ENCODE measurements at regions not wholly inside any gene's neighbourhood (a gene's known extent, or its start where the extent isn't known, plus 50 kb on each side); places are given as distances from the start of the nearest gene placed in this dataset.

DNA sequence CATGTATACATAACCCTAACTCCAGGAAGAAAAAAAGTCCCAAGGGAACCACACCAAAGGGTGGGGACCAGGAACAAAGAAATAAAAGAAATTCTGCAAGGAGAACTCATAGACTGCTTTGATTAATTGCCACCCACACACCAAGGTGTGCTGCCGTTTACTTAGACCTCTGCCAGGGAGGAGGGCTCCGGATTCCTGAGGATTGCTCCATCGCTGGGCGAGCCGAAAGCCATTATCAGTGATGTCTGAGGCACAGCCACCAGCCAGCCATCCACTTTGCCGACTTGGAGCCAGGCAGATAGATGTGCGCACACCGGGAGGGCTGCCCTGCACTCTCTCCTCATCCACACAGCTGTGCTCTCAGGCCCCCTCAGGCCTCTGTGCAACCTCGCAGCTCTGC lies 272.7 kb upstream of the FOXQ1 start:
- Mint-ChIP-seq H3K9me3 (peaks cover 3% of the 10 kb centered on the region), H3K36me3 (ENCODE audit: low read depth) (no peaks in the 10 kb centered on the region), H3K27me3 (ENCODE audit: low read depth) (peaks cover 24% of the 10 kb centered on the region), H3K4me1 (no peaks in the 10 kb centered on the region), H3K27ac (no peak overlapping the region), H3K4me3 (no peak overlapping the region)
- TF ChIP-seq, protein P1, sequence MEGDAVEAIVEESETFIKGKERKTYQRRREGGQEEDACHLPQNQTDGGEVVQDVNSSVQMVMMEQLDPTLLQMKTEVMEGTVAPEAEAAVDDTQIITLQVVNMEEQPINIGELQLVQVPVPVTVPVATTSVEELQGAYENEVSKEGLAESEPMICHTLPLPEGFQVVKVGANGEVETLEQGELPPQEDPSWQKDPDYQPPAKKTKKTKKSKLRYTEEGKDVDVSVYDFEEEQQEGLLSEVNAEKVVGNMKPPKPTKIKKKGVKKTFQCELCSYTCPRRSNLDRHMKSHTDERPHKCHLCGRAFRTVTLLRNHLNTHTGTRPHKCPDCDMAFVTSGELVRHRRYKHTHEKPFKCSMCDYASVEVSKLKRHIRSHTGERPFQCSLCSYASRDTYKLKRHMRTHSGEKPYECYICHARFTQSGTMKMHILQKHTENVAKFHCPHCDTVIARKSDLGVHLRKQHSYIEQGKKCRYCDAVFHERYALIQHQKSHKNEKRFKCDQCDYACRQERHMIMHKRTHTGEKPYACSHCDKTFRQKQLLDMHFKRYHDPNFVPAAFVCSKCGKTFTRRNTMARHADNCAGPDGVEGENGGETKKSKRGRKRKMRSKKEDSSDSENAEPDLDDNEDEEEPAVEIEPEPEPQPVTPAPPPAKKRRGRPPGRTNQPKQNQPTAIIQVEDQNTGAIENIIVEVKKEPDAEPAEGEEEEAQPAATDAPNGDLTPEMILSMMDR (IDR thresholded peaks at IDR 0.05; ENCODE audit: unreplicated experiment in 3 of 3): no peak

DNA sequence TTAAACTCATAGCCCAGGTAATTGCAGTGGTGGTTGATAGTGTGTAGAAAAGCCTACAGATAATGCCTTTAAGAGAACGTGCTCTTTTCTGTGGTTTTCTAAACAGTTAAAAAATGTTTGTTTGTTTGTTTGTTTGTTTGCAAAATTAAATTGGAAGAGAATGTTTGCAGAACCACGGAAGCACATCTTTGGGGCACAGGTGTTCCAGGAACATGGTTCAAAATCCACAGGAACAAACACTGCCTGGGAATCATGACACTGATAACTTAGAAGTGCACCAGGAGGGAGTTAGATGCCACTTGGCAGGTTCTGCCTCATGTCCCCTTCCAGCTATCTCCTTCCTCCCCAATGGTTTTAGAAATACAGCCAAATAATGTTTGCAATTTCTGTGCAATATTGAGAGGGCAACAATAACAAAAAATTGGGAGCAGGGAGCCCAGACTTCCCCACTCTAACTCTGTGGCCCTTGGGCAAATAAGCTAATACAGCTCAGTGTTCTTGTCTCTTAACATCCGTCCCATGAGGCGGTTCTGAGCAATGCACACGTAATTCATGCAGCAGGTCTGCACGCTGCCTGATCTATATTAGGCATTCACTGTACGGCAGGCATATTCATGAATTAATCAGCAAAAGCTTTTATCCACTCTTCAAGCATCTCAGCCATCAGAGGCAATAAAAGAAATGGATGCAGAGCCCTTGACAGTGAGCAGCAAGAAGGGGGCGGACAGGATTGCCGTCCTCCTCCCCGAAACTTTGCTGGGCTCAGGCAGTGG lies 274.3 kb upstream of the FOXQ1 start:
- Mint-ChIP-seq H3K4me1 (no peaks in the 10 kb centered on the region), H3K9me3 (peaks cover 4% of the 10 kb centered on the region), H3K27me3 (ENCODE audit: low read depth) (peaks cover 24% of the 10 kb centered on the region), H3K36me3 (ENCODE audit: low read depth) (no peaks in the 10 kb centered on the region), H3K4me3 (no peak overlapping the region), H3K27ac (no peak overlapping the region)
- TF ChIP-seq, protein P1 (IDR thresholded peaks at IDR 0.05; ENCODE audit: unreplicated experiment in 3 of 3): no peak

DNA sequence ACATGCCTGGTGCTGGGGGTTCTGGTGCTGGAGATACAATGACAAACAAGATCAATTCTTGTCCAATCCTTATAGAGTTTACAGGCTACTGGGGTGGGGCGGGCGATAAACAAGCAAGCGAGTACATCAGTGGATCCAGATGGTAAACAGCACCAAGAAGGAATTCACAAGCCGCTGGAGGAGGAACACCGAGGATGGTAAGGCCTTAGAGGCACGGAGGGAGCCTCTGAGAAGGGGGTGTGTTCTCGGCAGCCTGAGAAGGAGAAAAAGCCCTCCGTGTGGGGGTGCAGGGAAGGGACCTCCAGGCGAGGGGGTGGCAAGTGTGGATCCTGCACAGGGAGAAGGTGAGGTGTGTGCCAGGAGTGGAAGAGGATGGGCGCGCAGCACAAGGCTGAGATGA lies 276.5 kb upstream of the FOXQ1 start:
- Mint-ChIP-seq H3K27ac (no peak overlapping the region), H3K9me3 (peaks cover 10% of the 10 kb centered on the region), H3K4me1 (no peaks in the 10 kb centered on the region), H3K36me3 (ENCODE audit: low read depth) (peaks cover 3% of the 10 kb centered on the region), H3K27me3 (ENCODE audit: low read depth) (peaks cover 18% of the 10 kb centered on the region), H3K4me3 (no peak overlapping the region)
- TF ChIP-seq, protein P1 (IDR thresholded peaks at IDR 0.05; ENCODE audit: unreplicated experiment in 3 of 3): no peak

DNA sequence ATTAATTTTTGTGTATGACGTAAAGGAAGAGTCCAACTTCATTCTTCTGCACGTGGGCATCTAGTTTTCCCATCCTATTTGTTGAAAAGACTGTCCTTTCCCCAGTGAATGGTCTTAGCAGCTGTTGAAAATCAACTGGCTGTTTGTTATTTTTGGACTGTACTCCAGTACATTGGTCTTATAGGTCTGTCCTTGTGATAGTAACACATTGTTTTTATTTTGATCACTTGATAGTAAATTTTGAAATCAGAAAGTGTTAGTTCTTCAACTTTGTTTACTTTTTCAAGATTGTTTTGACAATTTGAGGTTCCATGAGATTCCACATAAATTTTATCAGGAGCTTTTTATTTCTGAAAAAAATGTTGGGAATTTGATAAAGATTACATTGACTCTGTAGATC lies 280.2 kb upstream of the FOXQ1 start:
- H3K36me3 Mint-ChIP-seq (ENCODE audit: low read depth): peaks cover 9% of the 10 kb centered on the region
- H3K4me3 Mint-ChIP-seq: no peak overlapping the region
- H3K27me3 Mint-ChIP-seq (ENCODE audit: low read depth): peaks cover 10% of the 10 kb centered on the region
- H3K9me3 Mint-ChIP-seq: peaks cover 20% of the 10 kb centered on the region
- TF ChIP-seq, protein P1 (IDR thresholded peaks at IDR 0.05; ENCODE audit: unreplicated experiment in 3 of 3): no peak
- no peak overlapping the region for H3K27ac Mint-ChIP-seq
- peaks cover 12% of the 10 kb centered on the region for H3K4me1 Mint-ChIP-seq

DNA sequence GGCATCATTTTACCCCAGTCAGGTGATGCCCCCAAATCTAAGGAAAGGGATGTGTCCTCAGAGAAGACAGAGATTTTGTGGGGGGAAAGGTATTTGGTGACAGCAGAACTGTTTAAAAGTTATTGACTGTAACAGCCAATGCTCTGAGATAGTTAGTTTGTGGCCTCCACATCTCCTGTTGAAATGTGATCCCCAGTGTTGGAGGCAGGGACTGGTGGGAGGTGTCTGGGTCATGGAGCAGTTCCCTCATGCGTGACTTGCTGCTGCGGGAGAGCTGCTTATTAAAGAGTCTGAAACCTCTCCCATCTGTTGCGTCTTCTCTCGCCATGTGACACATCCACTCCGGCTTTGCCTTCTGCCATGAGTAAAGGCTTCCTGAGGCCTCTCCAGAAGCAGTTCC lies 282.8 kb upstream of the FOXQ1 start:
- TF ChIP-seq, protein P1 (IDR thresholded peaks at IDR 0.05; ENCODE audit: unreplicated experiment in 3 of 3): no peak
- peak overlapping the region; percentile 57 to 87 (median 67) for H3K27ac Mint-ChIP-seq
- H3K4me1 Mint-ChIP-seq: peaks cover 24% of the 10 kb centered on the region
- peaks cover 4% of the 10 kb centered on the region for H3K27me3 Mint-ChIP-seq (ENCODE audit: low read depth)
- H3K9me3 Mint-ChIP-seq: peaks cover 20% of the 10 kb centered on the region
- no peak overlapping the region for H3K4me3 Mint-ChIP-seq
- peaks cover 9% of the 10 kb centered on the region for H3K36me3 Mint-ChIP-seq (ENCODE audit: low read depth)

DNA sequence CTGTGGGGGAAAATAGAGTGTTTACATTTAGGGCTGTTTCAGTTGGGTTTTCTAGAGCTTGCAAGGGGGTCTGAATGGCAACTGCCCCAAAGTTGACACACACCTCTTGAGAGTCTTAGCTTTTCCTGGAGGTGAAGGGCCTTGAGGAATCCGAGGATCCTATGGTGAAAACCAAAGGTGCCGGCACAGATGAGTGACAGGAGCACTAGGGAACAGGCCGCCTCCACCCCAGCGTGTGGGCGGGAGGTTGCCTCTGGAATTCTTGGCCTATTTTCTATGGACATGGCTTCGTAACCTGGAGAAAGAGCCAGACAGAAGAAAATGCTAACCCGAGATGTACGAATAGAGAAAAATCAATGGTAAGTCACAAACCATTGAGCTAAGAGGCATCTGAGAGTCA lies 283.2 kb upstream of the FOXQ1 start:
- Mint-ChIP-seq H3K36me3 (ENCODE audit: low read depth) (peaks cover 9% of the 10 kb centered on the region), H3K4me3 (no peak overlapping the region), H3K27me3 (ENCODE audit: low read depth) (peaks cover 6% of the 10 kb centered on the region), H3K4me1 (peaks cover 24% of the 10 kb centered on the region), H3K9me3 (peaks cover 20% of the 10 kb centered on the region), H3K27ac (peak overlapping the region; percentile 57 to 87 (median 67))
- TF ChIP-seq, protein P1 (IDR thresholded peaks at IDR 0.05; ENCODE audit: unreplicated experiment in 3 of 3): no peak

Measured in nephron (organoid).